ENCODE measurements at regions not wholly inside any gene's neighbourhood (a gene's known extent, or its start where the extent isn't known, plus 50 kb on each side); places are given as distances from the start of the nearest gene placed in this dataset.

DNA sequence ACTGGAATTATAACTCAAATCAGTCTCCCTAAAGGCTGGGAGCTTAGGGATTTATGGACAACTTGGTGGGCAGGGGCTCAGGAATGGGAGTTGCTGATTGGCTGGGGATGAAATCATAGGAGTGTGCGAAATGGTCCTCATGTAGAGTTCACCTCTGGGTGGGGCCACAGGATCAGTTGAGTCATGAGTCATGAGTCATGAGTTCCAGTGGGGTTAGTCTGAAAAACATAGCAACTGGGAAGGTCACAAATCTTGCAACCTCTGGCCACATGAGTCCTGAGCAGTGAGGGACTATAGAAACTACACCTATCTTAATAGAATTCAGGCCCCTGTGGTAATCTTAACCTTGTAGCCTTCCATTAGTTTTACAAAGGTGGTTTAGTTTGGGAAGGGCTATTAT lies 383.3 kb downstream of the RBM43 start:
- Histone ChIP-seq H3K27me3 (ENCODE audit: control insufficient read depth in 2 of 2, insufficient read depth in 1 of 2, low read length in 1 of 2) (no peaks in the 10 kb centered on the region), H3K27ac (ENCODE audit: low read depth in 1 of 2, low read length in 1 of 2) (no peak overlapping the region), H3K36me3 (ENCODE audit: control insufficient read depth in 2 of 2, insufficient read depth in 2 of 2, low read length in 1 of 2) (no peaks in the 10 kb centered on the region), H3K4me1 (ENCODE audit: control insufficient read depth in 2 of 2, insufficient read depth in 2 of 2, low read length in 2 of 2) (no peaks in the 10 kb centered on the region), H3K9me3 (ENCODE audit: control insufficient read depth in 2 of 2, insufficient read depth in 1 of 2, low read length in 1 of 2) (no peaks in the 10 kb centered on the region), H3K4me3 (ENCODE audit: low read length in 2 of 2) (no peak overlapping the region)
- no peak for DNase-seq (ENCODE audit: low read depth in 6 of 9, low spot score in 9 of 9)
- WGBS = 100% methylated on average over 1 of the region's 1 CpG

DNA sequence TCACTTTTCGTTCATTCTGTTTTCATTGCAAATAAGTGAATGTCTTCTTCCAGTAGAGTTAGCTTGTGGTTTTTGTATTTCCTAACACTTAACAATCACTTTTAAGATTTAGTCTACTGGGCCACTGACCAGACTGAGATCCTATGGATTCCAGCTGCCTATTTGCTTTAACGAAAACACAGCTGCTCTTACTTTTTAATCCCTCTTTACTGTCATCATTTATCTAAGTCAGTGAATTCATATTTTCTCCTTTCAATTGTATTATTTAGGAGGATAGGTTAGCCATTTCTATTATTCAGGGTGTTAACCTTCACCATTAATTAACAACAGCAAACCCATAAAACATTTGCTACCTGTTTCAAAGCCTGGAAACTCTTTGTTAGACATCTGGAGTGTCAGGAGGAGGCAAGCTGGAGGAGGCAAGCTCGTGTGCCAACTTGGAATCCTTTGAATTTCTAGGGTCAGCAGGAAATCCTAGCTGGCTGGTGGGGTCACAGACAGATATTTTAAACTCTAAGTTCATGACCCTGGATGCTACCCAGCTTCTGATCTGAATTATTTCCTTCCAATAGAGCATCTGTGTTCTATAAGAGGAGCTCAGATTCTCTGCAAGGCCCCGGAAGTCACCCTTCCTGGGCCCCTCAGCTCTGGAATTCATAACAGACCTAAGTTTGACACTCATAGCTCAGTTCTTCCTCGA lies 385.3 kb downstream of the RBM43 start:
- H3K36me3 ChIP-seq (ENCODE audit: control insufficient read depth in 2 of 2, insufficient read depth in 2 of 2, low read length in 1 of 2) = no peaks in the 10 kb centered on the region
- no peak overlapping the region for H3K27ac ChIP-seq (ENCODE audit: low read depth in 1 of 2, low read length in 1 of 2)
- 65% methylated on average over 5 of the region's 5 CpGs for WGBS
- no peaks in the 10 kb centered on the region for H3K4me1 ChIP-seq (ENCODE audit: control insufficient read depth in 2 of 2, insufficient read depth in 2 of 2, low read length in 2 of 2)
- DNase-seq (ENCODE audit: low read depth in 6 of 9, low spot score in 9 of 9) = no peak
- no peak overlapping the region for H3K4me3 ChIP-seq (ENCODE audit: low read length in 2 of 2)
- H3K27me3 ChIP-seq (ENCODE audit: control insufficient read depth in 2 of 2, insufficient read depth in 1 of 2, low read length in 1 of 2) = no peaks in the 10 kb centered on the region
- H3K9me3 ChIP-seq (ENCODE audit: control insufficient read depth in 2 of 2, insufficient read depth in 1 of 2, low read length in 1 of 2) = no peaks in the 10 kb centered on the region

DNA sequence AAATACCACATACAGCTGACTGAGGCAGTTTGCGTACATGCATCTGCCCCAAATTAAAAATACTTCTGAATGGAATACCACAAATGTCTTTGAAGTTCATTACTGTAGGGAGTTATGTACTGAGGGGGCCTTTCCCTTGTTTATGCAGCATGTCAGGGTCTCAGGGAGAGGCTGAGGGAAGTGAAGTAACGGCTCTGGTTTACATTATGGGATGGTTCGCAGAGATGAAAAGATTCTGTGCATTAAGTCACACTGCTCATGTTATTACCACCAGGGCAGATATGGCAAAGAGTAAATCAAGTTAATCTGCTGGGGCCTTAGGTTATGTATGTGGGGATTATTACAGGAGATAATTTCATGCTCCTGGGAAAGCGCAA lies 385.9 kb upstream of the RND3 start:
- WGBS = 78% methylated on average over 4 of the region's 4 CpGs
- H3K9me3 ChIP-seq (ENCODE audit: control insufficient read depth in 2 of 2, insufficient read depth in 1 of 2, low read length in 1 of 2) = no peaks in the 10 kb centered on the region
- no peak overlapping the region for H3K4me3 ChIP-seq (ENCODE audit: low read length in 2 of 2)
- no peak overlapping the region for H3K27ac ChIP-seq (ENCODE audit: low read depth in 1 of 2, low read length in 1 of 2)
- no peak for DNase-seq (ENCODE audit: low read depth in 6 of 9, low spot score in 9 of 9)
- no peaks in the 10 kb centered on the region for H3K27me3 ChIP-seq (ENCODE audit: control insufficient read depth in 2 of 2, insufficient read depth in 1 of 2, low read length in 1 of 2)
- no peaks in the 10 kb centered on the region for H3K36me3 ChIP-seq (ENCODE audit: control insufficient read depth in 2 of 2, insufficient read depth in 2 of 2, low read length in 1 of 2)
- H3K4me1 ChIP-seq (ENCODE audit: control insufficient read depth in 2 of 2, insufficient read depth in 2 of 2, low read length in 2 of 2) = no peaks in the 10 kb centered on the region

- H3K27me3 ChIP-seq (ENCODE audit: control insufficient read depth in 2 of 2, insufficient read depth in 1 of 2, low read length in 1 of 2) = no peaks in the 10 kb centered on the region
- no peaks in the 10 kb centered on the region for H3K4me1 ChIP-seq (ENCODE audit: control insufficient read depth in 2 of 2, insufficient read depth in 2 of 2, low read length in 2 of 2)
- H3K27ac ChIP-seq (ENCODE audit: low read depth in 1 of 2, low read length in 1 of 2) = no peak overlapping the region
- no peak overlapping the region for H3K4me3 ChIP-seq (ENCODE audit: low read length in 2 of 2)
- no peaks in the 10 kb centered on the region for H3K36me3 ChIP-seq (ENCODE audit: control insufficient read depth in 2 of 2, insufficient read depth in 2 of 2, low read length in 1 of 2)
- 47% methylated on average over 5 of the region's 5 CpGs for WGBS
- H3K9me3 ChIP-seq (ENCODE audit: control insufficient read depth in 2 of 2, insufficient read depth in 1 of 2, low read length in 1 of 2) = no peaks in the 10 kb centered on the region
- no peak for DNase-seq (ENCODE audit: low read depth in 6 of 9, low spot score in 9 of 9)
Observed at GRCh38 chr2:150872756-150873395, 385.4 kb upstream of the RND3 start.

DNA sequence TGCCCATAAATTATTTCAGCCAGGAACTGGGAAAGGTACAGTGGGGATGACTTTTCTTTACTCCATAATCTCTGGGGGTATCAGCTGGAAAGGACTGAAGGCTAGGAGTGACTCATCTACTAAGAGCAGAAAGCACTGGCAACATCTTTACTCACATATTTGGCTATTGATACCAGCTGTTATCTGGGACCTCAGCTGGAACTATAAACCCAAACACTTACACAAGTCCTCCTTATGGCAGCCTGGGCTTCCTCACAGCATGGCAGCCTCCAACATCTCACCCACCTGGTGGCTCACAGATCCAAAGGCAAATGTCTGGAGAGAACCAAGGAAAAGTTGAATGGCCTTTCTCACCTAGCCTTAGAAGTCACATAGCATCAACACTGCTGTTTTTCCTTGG lies 379.0 kb upstream of the RND3 start:
- H3K9me3 ChIP-seq (ENCODE audit: control insufficient read depth in 2 of 2, insufficient read depth in 1 of 2, low read length in 1 of 2) = peaks cover 0 to 3% of the 10 kb centered on the region in 2 donors
- H3K4me3 ChIP-seq (ENCODE audit: low read length in 2 of 2) = no peak overlapping the region
- no peak for DNase-seq (ENCODE audit: low read depth in 6 of 9, low spot score in 9 of 9)
- no peak overlapping the region for H3K27ac ChIP-seq (ENCODE audit: low read depth in 1 of 2, low read length in 1 of 2)
- H3K27me3 ChIP-seq (ENCODE audit: control insufficient read depth in 2 of 2, insufficient read depth in 1 of 2, low read length in 1 of 2) = no peaks in the 10 kb centered on the region
- H3K36me3 ChIP-seq (ENCODE audit: control insufficient read depth in 2 of 2, insufficient read depth in 2 of 2, low read length in 1 of 2) = no peaks in the 10 kb centered on the region
- no peaks in the 10 kb centered on the region for H3K4me1 ChIP-seq (ENCODE audit: control insufficient read depth in 2 of 2, insufficient read depth in 2 of 2, low read length in 2 of 2)

GRCh38 chr2:150863691-150864090 lies 376.2 kb upstream of the RND3 start:
- Histone ChIP-seq H3K4me3 (ENCODE audit: low read length in 2 of 2) (no peak overlapping the region), H3K9me3 (ENCODE audit: control insufficient read depth in 2 of 2, insufficient read depth in 1 of 2, low read length in 1 of 2) (peaks cover 0 to 3% of the 10 kb centered on the region in 2 donors), H3K27me3 (ENCODE audit: control insufficient read depth in 2 of 2, insufficient read depth in 1 of 2, low read length in 1 of 2) (no peaks in the 10 kb centered on the region), H3K36me3 (ENCODE audit: control insufficient read depth in 2 of 2, insufficient read depth in 2 of 2, low read length in 1 of 2) (no peaks in the 10 kb centered on the region), H3K4me1 (ENCODE audit: control insufficient read depth in 2 of 2, insufficient read depth in 2 of 2, low read length in 2 of 2) (no peaks in the 10 kb centered on the region), H3K27ac (ENCODE audit: low read depth in 1 of 2, low read length in 1 of 2) (no peak overlapping the region)
- DNase-seq (ENCODE audit: low read depth in 6 of 9, low spot score in 9 of 9) = no peak

- H3K27ac ChIP-seq (ENCODE audit: low read depth in 1 of 2, low read length in 1 of 2) = no peak overlapping the region
- no peaks in the 10 kb centered on the region for H3K36me3 ChIP-seq (ENCODE audit: control insufficient read depth in 2 of 2, insufficient read depth in 2 of 2, low read length in 1 of 2)
- no peak overlapping the region for H3K4me3 ChIP-seq (ENCODE audit: low read length in 2 of 2)
- WGBS = 76% methylated on average over 3 of the region's 3 CpGs
- peaks cover 0 to 3% of the 10 kb centered on the region in 2 donors for H3K9me3 ChIP-seq (ENCODE audit: control insufficient read depth in 2 of 2, insufficient read depth in 1 of 2, low read length in 1 of 2)
- DNase-seq (ENCODE audit: low read depth in 6 of 9, low spot score in 9 of 9) = no peak
- no peaks in the 10 kb centered on the region for H3K4me1 ChIP-seq (ENCODE audit: control insufficient read depth in 2 of 2, insufficient read depth in 2 of 2, low read length in 2 of 2)
- H3K27me3 ChIP-seq (ENCODE audit: control insufficient read depth in 2 of 2, insufficient read depth in 1 of 2, low read length in 1 of 2) = no peaks in the 10 kb centered on the region
Observed at GRCh38 chr2:150860301-150860700, 372.8 kb upstream of the RND3 start.

GRCh38 chr2:150859877-150860276 lies 372.4 kb upstream of the RND3 start:
- no peak overlapping the region for H3K4me3 ChIP-seq (ENCODE audit: low read length in 2 of 2)
- no peak for DNase-seq (ENCODE audit: low read depth in 6 of 9, low spot score in 9 of 9)
- H3K27ac ChIP-seq (ENCODE audit: low read depth in 1 of 2, low read length in 1 of 2) = no peak overlapping the region
- no peaks in the 10 kb centered on the region for H3K36me3 ChIP-seq (ENCODE audit: control insufficient read depth in 2 of 2, insufficient read depth in 2 of 2, low read length in 1 of 2)
- H3K27me3 ChIP-seq (ENCODE audit: control insufficient read depth in 2 of 2, insufficient read depth in 1 of 2, low read length in 1 of 2) = no peaks in the 10 kb centered on the region
- H3K4me1 ChIP-seq (ENCODE audit: control insufficient read depth in 2 of 2, insufficient read depth in 2 of 2, low read length in 2 of 2) = no peaks in the 10 kb centered on the region
- H3K9me3 ChIP-seq (ENCODE audit: control insufficient read depth in 2 of 2, insufficient read depth in 1 of 2, low read length in 1 of 2) = peaks cover 0 to 3% of the 10 kb centered on the region in 2 donors

GRCh38 chr2:150859162-150859561 lies 371.7 kb upstream of the RND3 start:
- 92% methylated on average over 1 of the region's 1 CpG for WGBS
- no peak for DNase-seq (ENCODE audit: low read depth in 6 of 9, low spot score in 9 of 9)
- no peaks in the 10 kb centered on the region for H3K4me1 ChIP-seq (ENCODE audit: control insufficient read depth in 2 of 2, insufficient read depth in 2 of 2, low read length in 2 of 2)
- H3K36me3 ChIP-seq (ENCODE audit: control insufficient read depth in 2 of 2, insufficient read depth in 2 of 2, low read length in 1 of 2) = no peaks in the 10 kb centered on the region
- H3K27me3 ChIP-seq (ENCODE audit: control insufficient read depth in 2 of 2, insufficient read depth in 1 of 2, low read length in 1 of 2) = no peaks in the 10 kb centered on the region
- no peak overlapping the region for H3K4me3 ChIP-seq (ENCODE audit: low read length in 2 of 2)
- no peak overlapping the region for H3K27ac ChIP-seq (ENCODE audit: low read depth in 1 of 2, low read length in 1 of 2)
- H3K9me3 ChIP-seq (ENCODE audit: control insufficient read depth in 2 of 2, insufficient read depth in 1 of 2, low read length in 1 of 2) = peaks cover 0 to 3% of the 10 kb centered on the region in 2 donors

Data from thymus (tissue), 11 donors.